ENCODE measurements at regions not wholly inside any gene's neighbourhood (a gene's known extent, or its start where the extent isn't known, plus 50 kb on each side); places are given as distances from the start of the nearest gene placed in this dataset.

- TF ChIP-seq, protein P1, sequence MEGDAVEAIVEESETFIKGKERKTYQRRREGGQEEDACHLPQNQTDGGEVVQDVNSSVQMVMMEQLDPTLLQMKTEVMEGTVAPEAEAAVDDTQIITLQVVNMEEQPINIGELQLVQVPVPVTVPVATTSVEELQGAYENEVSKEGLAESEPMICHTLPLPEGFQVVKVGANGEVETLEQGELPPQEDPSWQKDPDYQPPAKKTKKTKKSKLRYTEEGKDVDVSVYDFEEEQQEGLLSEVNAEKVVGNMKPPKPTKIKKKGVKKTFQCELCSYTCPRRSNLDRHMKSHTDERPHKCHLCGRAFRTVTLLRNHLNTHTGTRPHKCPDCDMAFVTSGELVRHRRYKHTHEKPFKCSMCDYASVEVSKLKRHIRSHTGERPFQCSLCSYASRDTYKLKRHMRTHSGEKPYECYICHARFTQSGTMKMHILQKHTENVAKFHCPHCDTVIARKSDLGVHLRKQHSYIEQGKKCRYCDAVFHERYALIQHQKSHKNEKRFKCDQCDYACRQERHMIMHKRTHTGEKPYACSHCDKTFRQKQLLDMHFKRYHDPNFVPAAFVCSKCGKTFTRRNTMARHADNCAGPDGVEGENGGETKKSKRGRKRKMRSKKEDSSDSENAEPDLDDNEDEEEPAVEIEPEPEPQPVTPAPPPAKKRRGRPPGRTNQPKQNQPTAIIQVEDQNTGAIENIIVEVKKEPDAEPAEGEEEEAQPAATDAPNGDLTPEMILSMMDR (IDR thresholded peaks at IDR 0.05), result no peak
- TF ChIP-seq POLR2A (IDR thresholded peaks at IDR 0.05), result no peak
Measured at GRCh38 chr2:16020389-16021008, 80.1 kb downstream of the MYCN start.
